Loucy (cell line): ENCODE measurements at regions not wholly inside any gene's neighbourhood (a gene's known extent, or its start where the extent isn't known, plus 50 kb on each side); places are given as distances from the start of the nearest gene placed in this dataset.

ENCODE experiments used
- H2AFZ ChIP-seq: fragments of 200-600 bp; sonication (generic); 2 replicates; pipeline ENCODE4 v1.6.0; 2016; ENCODE audit warnings: antibody characterized with exemption, mild to moderate bottlenecking, low read length, moderate library complexity
- H3F3A ChIP-seq: fragments of 200-600 bp; 2 replicates; pipeline ENCODE4 v1.6.0; 2016; ENCODE audit warnings: antibody characterized with exemption, low read depth, mild to moderate bottlenecking
- H3K27me3 ChIP-seq: fragments of 200-600 bp; sonication (generic); 2 replicates; pipeline ENCODE4 v1.6.1; 2014; ENCODE audit warnings: low read length, mild to moderate bottlenecking; ENCODE audit not compliant: insufficient read depth, poor library complexity, severe bottlenecking
- H3K36me3 ChIP-seq: fragments of 200-600 bp; sonication (generic); 2 replicates; pipeline ENCODE4 v1.6.1; 2016; ENCODE audit warnings: low read length; ENCODE audit not compliant: insufficient read depth
- H3K4me1 ChIP-seq: fragments of 200-600 bp; sonication (generic); 2 replicates; pipeline ENCODE4 v1.5.1; 2014; ENCODE audit warnings: low read length, mild to moderate bottlenecking; ENCODE audit not compliant: insufficient read depth, poor library complexity, severe bottlenecking
- H3K4me2 ChIP-seq: fragments of 200-600 bp; sonication (generic); 2 replicates; pipeline ENCODE4 v1.6.0; 2014; ENCODE audit warnings: antibody characterized with exemption, low read length, low read depth, mild to moderate bottlenecking; ENCODE audit not compliant: poor library complexity, severe bottlenecking
- H3K4me3 ChIP-seq: fragments of 200-600 bp; sonication (generic); 2 replicates; pipeline ENCODE4 v1.5.1; 2014; ENCODE audit warnings: low read length, mild to moderate bottlenecking, mixed read lengths; ENCODE audit not compliant: poor library complexity, severe bottlenecking
- H3K79me2 ChIP-seq: fragments of 200-600 bp; sonication (generic); 2 replicates; pipeline ENCODE4 v1.6.1; 2014; ENCODE audit warnings: low read length; ENCODE audit not compliant: insufficient read depth
- H3K9ac ChIP-seq: fragments of 200-600 bp; sonication (generic); 2 replicates; pipeline ENCODE4 v1.6.0; 2014; ENCODE audit warnings: mild to moderate bottlenecking, low read depth, low read length, moderate library complexity; ENCODE audit not compliant: poor library complexity, severe bottlenecking
- H3K9me2 ChIP-seq: fragments of 200-600 bp; sonication (generic); replicated peaks from 2 replicates; pipeline ENCODE4 v1.6.1; 2016; ENCODE audit warnings: low read depth, low read length, mixed read lengths
- H3K9me3 ChIP-seq: fragments of 200-600 bp; sonication (generic); 2 replicates; pipeline ENCODE4 v1.6.1; 2014; ENCODE audit warnings: mild to moderate bottlenecking, antibody characterized with exemption, low read length, low read depth; ENCODE audit not compliant: insufficient read depth
- H4K20me1 ChIP-seq: fragments of 200-600 bp; sonication (generic); 2 replicates; pipeline ENCODE4 v1.6.0; 2014; ENCODE audit warnings: antibody characterized with exemption, low read length, mild to moderate bottlenecking; ENCODE audit not compliant: insufficient read depth, poor library complexity, severe bottlenecking
- EZH2phosphoT487 ChIP-seq: fragments of 200-600 bp; IDR thresholded peaks from 2 replicates; pipeline ENCODE4 v1.6.1; 2018; ENCODE audit warnings: antibody characterized with exemption, mild to moderate bottlenecking, moderate library complexity, borderline replicate concordance
- TF ChIP-seq, protein P1 (sequence below): fragments of 200-600 bp; sonication (generic); conservative IDR thresholded peaks from 2 replicates; pipeline ENCODE4 v1.5.1; 2014; ENCODE audit warnings: mild to moderate bottlenecking, antibody characterized with exemption, low read length

DNA sequence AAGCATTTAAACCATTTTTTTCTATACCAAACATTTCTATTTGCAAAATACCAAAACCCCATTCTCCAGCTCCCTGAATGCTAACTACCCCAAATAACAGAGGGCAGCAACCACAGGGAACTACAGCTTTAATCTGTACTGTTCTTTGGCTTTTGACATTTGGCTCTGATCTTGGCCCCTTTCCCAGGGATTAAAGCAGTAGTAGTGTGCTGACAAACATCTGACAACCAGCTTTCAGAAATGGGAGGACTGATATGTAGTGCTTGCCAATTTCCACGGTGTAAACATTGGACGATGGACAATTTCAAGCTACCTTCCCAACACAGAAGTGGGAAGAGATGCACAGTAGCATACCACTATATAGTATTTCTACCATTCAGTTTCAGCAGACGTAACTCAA lies 88.4 kb upstream of the TEAD1 start:
- no peak for TF ChIP-seq EZH2phosphoT487
- TF ChIP-seq, protein P1, sequence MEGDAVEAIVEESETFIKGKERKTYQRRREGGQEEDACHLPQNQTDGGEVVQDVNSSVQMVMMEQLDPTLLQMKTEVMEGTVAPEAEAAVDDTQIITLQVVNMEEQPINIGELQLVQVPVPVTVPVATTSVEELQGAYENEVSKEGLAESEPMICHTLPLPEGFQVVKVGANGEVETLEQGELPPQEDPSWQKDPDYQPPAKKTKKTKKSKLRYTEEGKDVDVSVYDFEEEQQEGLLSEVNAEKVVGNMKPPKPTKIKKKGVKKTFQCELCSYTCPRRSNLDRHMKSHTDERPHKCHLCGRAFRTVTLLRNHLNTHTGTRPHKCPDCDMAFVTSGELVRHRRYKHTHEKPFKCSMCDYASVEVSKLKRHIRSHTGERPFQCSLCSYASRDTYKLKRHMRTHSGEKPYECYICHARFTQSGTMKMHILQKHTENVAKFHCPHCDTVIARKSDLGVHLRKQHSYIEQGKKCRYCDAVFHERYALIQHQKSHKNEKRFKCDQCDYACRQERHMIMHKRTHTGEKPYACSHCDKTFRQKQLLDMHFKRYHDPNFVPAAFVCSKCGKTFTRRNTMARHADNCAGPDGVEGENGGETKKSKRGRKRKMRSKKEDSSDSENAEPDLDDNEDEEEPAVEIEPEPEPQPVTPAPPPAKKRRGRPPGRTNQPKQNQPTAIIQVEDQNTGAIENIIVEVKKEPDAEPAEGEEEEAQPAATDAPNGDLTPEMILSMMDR = no peak
- no peak overlapping the region for H3K4me3 ChIP-seq
- H3K4me1 ChIP-seq = no peaks in the 10 kb centered on the region

DNA sequence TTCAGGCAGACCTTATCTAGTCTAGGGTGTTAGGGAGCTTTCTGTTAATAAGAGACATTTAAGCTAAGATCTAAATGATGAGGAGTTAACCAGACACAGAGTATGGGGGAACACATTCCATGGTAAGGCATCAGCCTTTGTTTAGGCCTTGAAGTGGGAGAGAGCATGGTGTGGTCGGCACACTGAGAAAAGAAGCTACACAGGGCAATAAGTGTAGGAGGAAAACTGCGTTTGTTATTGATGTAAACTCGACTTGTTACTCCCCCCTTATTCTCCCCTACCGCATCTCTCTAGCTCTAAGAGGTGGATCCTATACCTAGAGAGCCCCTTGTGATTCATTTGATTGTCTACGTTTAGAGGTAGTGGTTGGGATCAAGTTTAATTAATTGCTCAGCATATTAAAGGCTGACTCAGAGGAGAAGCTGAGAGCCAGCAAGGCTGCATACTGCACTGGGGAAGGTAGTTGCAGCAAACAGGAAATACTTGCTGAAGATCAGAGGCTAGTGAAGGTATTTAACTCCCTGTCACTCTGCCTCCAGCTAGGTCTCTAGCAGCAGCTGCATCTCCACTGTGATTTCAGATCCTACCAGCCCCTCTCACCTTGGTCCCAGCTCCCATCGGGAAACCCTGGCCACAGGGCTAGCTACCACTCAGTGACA lies 86.8 kb upstream of the TEAD1 start:
- Histone ChIP-seq H3K9ac (no peak overlapping the region), H3K27me3 (no peaks in the 10 kb centered on the region), H3K4me1 (no peaks in the 10 kb centered on the region), H3K9me3 (no peaks in the 10 kb centered on the region), H3K9me2 (no peaks in the 10 kb centered on the region), H3K4me2 (no peak overlapping the region), H2AFZ (no peak overlapping the region), H3F3A (no peaks in the 10 kb centered on the region), H4K20me1 (no peaks in the 10 kb centered on the region), H3K36me3 (no peaks in the 10 kb centered on the region), H3K4me3 (no peak overlapping the region), H3K79me2 (no peaks in the 10 kb centered on the region)
- TF ChIP-seq, protein P1 = no peak
- TF ChIP-seq EZH2phosphoT487 = no peak

More for the DNA sequence above, 88.4 kb upstream of the TEAD1 start:
- no peaks in the 10 kb centered on the region for H3K9me2 ChIP-seq
- no peaks in the 10 kb centered on the region for H3F3A ChIP-seq
- H3K79me2 ChIP-seq = no peaks in the 10 kb centered on the region
- H3K27me3 ChIP-seq = no peaks in the 10 kb centered on the region
- H3K4me2 ChIP-seq = no peak overlapping the region
- H3K9ac ChIP-seq = no peak overlapping the region
- H3K36me3 ChIP-seq = no peaks in the 10 kb centered on the region
- no peaks in the 10 kb centered on the region for H4K20me1 ChIP-seq
- no peak overlapping the region for H2AFZ ChIP-seq
- no peaks in the 10 kb centered on the region for H3K9me3 ChIP-seq

DNA sequence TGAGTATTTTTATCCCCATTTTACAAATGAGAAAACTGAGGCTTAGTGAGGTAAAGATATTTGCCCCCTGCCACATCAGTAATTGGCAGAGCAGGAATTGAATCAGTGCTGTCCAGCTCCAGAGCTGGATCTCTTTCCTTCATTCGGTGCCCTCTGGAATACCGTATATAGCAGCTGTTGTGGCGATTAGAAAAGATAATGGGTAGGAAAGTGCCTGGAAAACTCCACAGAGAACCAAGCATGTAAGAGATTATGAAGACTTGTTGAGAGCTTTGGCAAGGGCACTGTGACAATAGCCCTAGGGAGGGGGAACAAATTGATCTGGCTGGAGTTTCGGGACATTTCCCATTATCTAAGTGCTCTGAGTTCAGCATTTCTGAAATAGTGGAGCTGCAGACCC lies 82.5 kb upstream of the TEAD1 start:
- no peaks in the 10 kb centered on the region for H3K27me3 ChIP-seq
- no peak overlapping the region for H3K4me3 ChIP-seq
- H3K9me3 ChIP-seq = no peaks in the 10 kb centered on the region

More for the DNA sequence above, 82.5 kb upstream of the TEAD1 start:
- TF ChIP-seq EZH2phosphoT487 = no peak
- TF ChIP-seq, protein P1 = no peak
- Histone ChIP-seq H3F3A (no peaks in the 10 kb centered on the region), H3K4me2 (no peak overlapping the region), H4K20me1 (no peaks in the 10 kb centered on the region), H3K36me3 (no peaks in the 10 kb centered on the region), H3K79me2 (no peaks in the 10 kb centered on the region), H2AFZ (no peak overlapping the region), H3K4me1 (no peaks in the 10 kb centered on the region), H3K9me2 (no peaks in the 10 kb centered on the region), H3K9ac (no peak overlapping the region)
